LNCaP clone FGC (cell line): ENCODE measurements at regions not wholly inside any gene's neighbourhood (a gene's known extent, or its start where the extent isn't known, plus 50 kb on each side); places are given as distances from the start of the nearest gene placed in this dataset.

Experiments
- DNase-seq: peaks from one replicate; pipeline ENCODE4 v3.0.0-alpha.2; 2011; ENCODE audit warnings: low read depth
- H3K4me3 ChIP-seq: 2 replicates; pipeline ENCODE4 v1.5.1; 2011; ENCODE audit warnings: mild to moderate bottlenecking, low read depth, low read length, control low read depth
- CTCF ChIP-seq: IDR thresholded peaks from 2 replicates; pipeline ENCODE4 v1.5.1; 2012; ENCODE audit warnings: mild to moderate bottlenecking; ENCODE audit not compliant: control insufficient read depth, insufficient read depth; ENCODE audit errors: extremely low read depth

GRCh38 chr5:174623433-174624019 is 100.9 kb upstream of the MSX2 start:
- no peak overlapping the region for H3K4me3 ChIP-seq
- TF ChIP-seq CTCF, result no peak
- peak; percentile 14 for DNase-seq

GRCh38 chr5:174624733-174625522 is 99.5 kb upstream of the MSX2 start:
- DNase-seq, result no peak
- TF ChIP-seq CTCF, result no peak
- H3K4me3 ChIP-seq, result no peak overlapping the region

- TF ChIP-seq CTCF, result no peak
- H3K4me3 ChIP-seq, result no peak overlapping the region
- DNase-seq, result no peak
Observed at GRCh38 chr5:174625591-174626350, 98.6 kb upstream of the MSX2 start.

- TF ChIP-seq CTCF, result no peak
- no peak for DNase-seq
Observed at GRCh38 chr5:174626369-174626920, 97.9 kb upstream of the MSX2 start.

GRCh38 chr5:174636094-174636493 is 88.3 kb upstream of the MSX2 start:
- TF ChIP-seq CTCF, result no peak
- peak; percentile 17 for DNase-seq
- no peak overlapping the region for H3K4me3 ChIP-seq

More at GRCh38 chr5:174626369-174626920, 97.9 kb upstream of the MSX2 start:
- no peak overlapping the region for H3K4me3 ChIP-seq

GRCh38 chr5:174642816-174643405 is 81.5 kb upstream of the MSX2 start:
- TF ChIP-seq CTCF, result no peak
- DNase-seq, result no peak
- no peak overlapping the region for H3K4me3 ChIP-seq
